ENCODE measurements at regions not wholly inside any gene's neighbourhood (a gene's known extent, or its start where the extent isn't known, plus 50 kb on each side); places are given as distances from the start of the nearest gene placed in this dataset.

GRCh38 chr9:31388660-31389059 lies 995.8 kb upstream of the ACO1 start:
- H3K27me3 Mint-ChIP-seq: no peaks in the 10 kb centered on the region
- no peak overlapping the region for H3K27ac Mint-ChIP-seq
- CTCF ChIA-PET: no interaction called here
- no peak for ATAC-seq
- peaks cover 8% of the 10 kb centered on the region for H3K4me1 Mint-ChIP-seq (ENCODE audit: low read depth)
- H3K4me3 Mint-ChIP-seq: no peak overlapping the region
- no peaks in the 10 kb centered on the region for H3K36me3 Mint-ChIP-seq (ENCODE audit: low read depth)
- no peaks in the 10 kb centered on the region for H3K9me3 Mint-ChIP-seq
- no peak for DNase-seq
- no peak for TF ChIP-seq CTCF (IDR thresholded peaks at IDR 0.05)
- intact Hi-C loops (cut with micrococcal nuclease): no loop called here
- POLR2A ChIA-PET: no interaction called here

- DNase-seq: no peak
- Mint-ChIP-seq H3K4me1 (ENCODE audit: low read depth) (peaks cover 11% of the 10 kb centered on the region), H3K27ac (no peak overlapping the region), H3K36me3 (ENCODE audit: low read depth) (no peaks in the 10 kb centered on the region), H3K4me3 (no peak overlapping the region), H3K27me3 (no peaks in the 10 kb centered on the region), H3K9me3 (no peaks in the 10 kb centered on the region)
- CTCF ChIA-PET: no interaction called here
- TF ChIP-seq CTCF (IDR thresholded peaks at IDR 0.05): no peak
- ATAC-seq: no peak
- POLR2A ChIA-PET: no interaction called here
- intact Hi-C loops (cut with micrococcal nuclease): no loop called here
Measured at GRCh38 chr9:31389075-31389474, 995.4 kb upstream of the ACO1 start.

GRCh38 chr9:31390403-31391025 lies 993.9 kb upstream of the ACO1 start:
- Mint-ChIP-seq H3K4me1 (ENCODE audit: low read depth) (peaks cover 12% of the 10 kb centered on the region), H3K36me3 (ENCODE audit: low read depth) (no peaks in the 10 kb centered on the region), H3K9me3 (no peaks in the 10 kb centered on the region), H3K4me3 (no peak overlapping the region), H3K27me3 (no peaks in the 10 kb centered on the region), H3K27ac (peak overlapping the region; percentile 4)
- DNase-seq (no peak), ATAC-seq (no peak)
- TF ChIP-seq CTCF (IDR thresholded peaks at IDR 0.05): no peak
- intact Hi-C loops (cut with micrococcal nuclease): no loop called here
- POLR2A ChIA-PET: interaction anchor here (0.8 kb wide), 1 partner anchor 153 kb away, joined by 3 read pairs; no protein-coding TSS in a partner anchor
- CTCF ChIA-PET: interaction anchor here (1.0 kb wide), 2 partner anchors 15 to 18 kb away, joined by 3 read pairs; no protein-coding TSS in a partner anchor

- DNase-seq (no peak), ATAC-seq (no peak)
- Mint-ChIP-seq H3K4me3 (no peak overlapping the region), H3K4me1 (ENCODE audit: low read depth) (peaks cover 12% of the 10 kb centered on the region), H3K36me3 (ENCODE audit: low read depth) (no peaks in the 10 kb centered on the region), H3K27ac (no peak overlapping the region), H3K9me3 (no peaks in the 10 kb centered on the region), H3K27me3 (no peaks in the 10 kb centered on the region)
- ChIA-PET POLR2A (no interaction called here), CTCF (no interaction called here)
- no peak for TF ChIP-seq CTCF (IDR thresholded peaks at IDR 0.05)
- intact Hi-C loops (cut with micrococcal nuclease): no loop called here
Measured at GRCh38 chr9:31393240-31393639, 991.2 kb upstream of the ACO1 start.

GRCh38 chr9:31394015-31394473 lies 990.4 kb upstream of the ACO1 start:
- intact Hi-C loops (cut with micrococcal nuclease): no loop called here
- ATAC-seq: no peak
- ChIA-PET POLR2A (no interaction called here), CTCF (no interaction called here)
- no peak overlapping the region for H3K27ac Mint-ChIP-seq
- TF ChIP-seq CTCF (IDR thresholded peaks at IDR 0.05): no peak
- H3K27me3 Mint-ChIP-seq: no peaks in the 10 kb centered on the region
- peaks cover 12% of the 10 kb centered on the region for H3K4me1 Mint-ChIP-seq (ENCODE audit: low read depth)
- no peak overlapping the region for H3K4me3 Mint-ChIP-seq
- no peak for DNase-seq
- H3K36me3 Mint-ChIP-seq (ENCODE audit: low read depth): no peaks in the 10 kb centered on the region
- H3K9me3 Mint-ChIP-seq: no peaks in the 10 kb centered on the region
